ENCODE measurements at regions not wholly inside any gene's neighbourhood (a gene's known extent, or its start where the extent isn't known, plus 50 kb on each side); places are given as distances from the start of the nearest gene placed in this dataset.
"Not testable (repeated sequence)": the region's sequence is repeated elsewhere in the genome, so short reads cannot be mapped to it uniquely, and the experiment has no call there.

GRCh38 chr12:42017051-42017450 lies 127.6 kb downstream of the GXYLT1 start:
- no peaks in the 10 kb centered on the region for H3K79me1 ChIP-seq (replicated peaks; ENCODE audit: low read length, poor library complexity, severe bottlenecking)
- no peak overlapping the region for H2AFZ ChIP-seq (ENCODE audit: low read depth, low read length)
- H3K4ac ChIP-seq (ENCODE audit: low read depth in 1 of 2, low read length in 2 of 2): no peak overlapping the region
- no peak overlapping the region for H2BK12ac ChIP-seq (ENCODE audit: low read length in 2 of 2)
- no peak overlapping the region for H3K9ac ChIP-seq (ENCODE audit: low read length)
- no peak overlapping the region for H4K91ac ChIP-seq (ENCODE audit: low read length)
- H3K4me1 ChIP-seq (ENCODE audit: control insufficient read depth, insufficient read depth, low read depth, low read length): peaks cover 3% of the 10 kb centered on the region
- H3K27ac ChIP-seq (ENCODE audit: low read length, poor library complexity, severe bottlenecking): no peak overlapping the region
- DNase-seq: no peak
- WGBS: 92% methylated on average over 6 of the region's 6 CpGs
- no peak overlapping the region for H3K23ac ChIP-seq (ENCODE audit: low read length in 2 of 2)
- no peak overlapping the region for H2AK5ac ChIP-seq (ENCODE audit: low read length, severe bottlenecking)
- H4K8ac ChIP-seq (ENCODE audit: low read length): no peak overlapping the region
- H2BK15ac ChIP-seq (ENCODE audit: low read depth, poor library complexity, severe bottlenecking): no peak overlapping the region
- H3K14ac ChIP-seq (ENCODE audit: low read length in 2 of 2): no peak overlapping the region
- no peaks in the 10 kb centered on the region for H3K9me3 ChIP-seq (ENCODE audit: control insufficient read depth, low read length)
- H3K27me3 ChIP-seq (ENCODE audit: control insufficient read depth in 1 of 2, insufficient read depth in 1 of 2, low read length in 2 of 2): no peaks in the 10 kb centered on the region
- H3K4me3 ChIP-seq (ENCODE audit: insufficient read depth in 1 of 2, low read depth in 1 of 2, low read length in 2 of 2): no peak overlapping the region
- H3K36me3 ChIP-seq (ENCODE audit: control insufficient read depth in 1 of 2, insufficient read depth in 2 of 2, low read depth in 1 of 2, low read length in 2 of 2): no peaks in the 10 kb centered on the region
- H2BK120ac ChIP-seq (ENCODE audit: low read depth, low read length): no peak overlapping the region
- H3K18ac ChIP-seq (ENCODE audit: low read depth in 1 of 2, low read length in 2 of 2): no peak overlapping the region
- H3K4me2 ChIP-seq (ENCODE audit: low read length, poor library complexity, severe bottlenecking): no peak overlapping the region
- no peak overlapping the region for H2BK5ac ChIP-seq (ENCODE audit: low read depth, low read length, poor library complexity, severe bottlenecking)

- Histone ChIP-seq H3K23ac (ENCODE audit: low read length in 2 of 2) (no peak overlapping the region), H2BK120ac (ENCODE audit: low read depth, low read length) (no peak overlapping the region), H2BK5ac (ENCODE audit: low read depth, low read length, poor library complexity, severe bottlenecking) (peak overlapping the region; percentile 20), H3K9ac (ENCODE audit: low read length) (no peak overlapping the region), H3K4me2 (ENCODE audit: low read length, poor library complexity, severe bottlenecking) (no peak overlapping the region), H3K27ac (ENCODE audit: low read length, poor library complexity, severe bottlenecking) (no peak overlapping the region), H3K4me1 (ENCODE audit: control insufficient read depth, insufficient read depth, low read depth, low read length) (peaks cover 1% of the 10 kb centered on the region), H3K14ac (ENCODE audit: low read length in 2 of 2) (no peak overlapping the region), H3K4me3 (ENCODE audit: insufficient read depth in 1 of 2, low read depth in 1 of 2, low read length in 2 of 2) (no peak overlapping the region), H3K18ac (ENCODE audit: low read depth in 1 of 2, low read length in 2 of 2) (no peak overlapping the region), H2BK15ac (ENCODE audit: low read depth, poor library complexity, severe bottlenecking) (no peak overlapping the region), H2AFZ (ENCODE audit: low read depth, low read length) (no peak overlapping the region), H4K91ac (ENCODE audit: low read length) (no peak overlapping the region), H3K79me1 (replicated peaks; ENCODE audit: low read length, poor library complexity, severe bottlenecking) (no peaks in the 10 kb centered on the region), H3K4ac (ENCODE audit: low read depth in 1 of 2, low read length in 2 of 2) (no peak overlapping the region), H3K9me3 (ENCODE audit: control insufficient read depth, low read length) (no peaks in the 10 kb centered on the region), H4K8ac (ENCODE audit: low read length) (no peak overlapping the region), H3K27me3 (ENCODE audit: control insufficient read depth in 1 of 2, insufficient read depth in 1 of 2, low read length in 2 of 2) (no peaks in the 10 kb centered on the region), H2BK12ac (ENCODE audit: low read length in 2 of 2) (no peak overlapping the region), H2AK5ac (ENCODE audit: low read length, severe bottlenecking) (peak overlapping the region; percentile 86), H3K36me3 (ENCODE audit: control insufficient read depth in 1 of 2, insufficient read depth in 2 of 2, low read depth in 1 of 2, low read length in 2 of 2) (no peaks in the 10 kb centered on the region)
- DNase-seq: no peak
Measured at GRCh38 chr12:42015051-42015461, 129.6 kb downstream of the GXYLT1 start.

GRCh38 chr12:42012501-42012900 lies 132.2 kb downstream of the GXYLT1 start:
- WGBS: 75% methylated on average over 2 of the region's 2 CpGs

GRCh38 chr12:42010715-42011114 lies 134.0 kb downstream of the GXYLT1 start:
- Histone ChIP-seq H2BK120ac (ENCODE audit: low read depth, low read length) (no peak overlapping the region), H2BK15ac (ENCODE audit: low read depth, poor library complexity, severe bottlenecking) (no peak overlapping the region), H3K23ac (ENCODE audit: low read length in 2 of 2) (no peak overlapping the region), H3K4me3 (ENCODE audit: insufficient read depth in 1 of 2, low read depth in 1 of 2, low read length in 2 of 2) (no peak overlapping the region), H4K8ac (ENCODE audit: low read length) (no peak overlapping the region), H3K27me3 (ENCODE audit: control insufficient read depth in 1 of 2, insufficient read depth in 1 of 2, low read length in 2 of 2) (no peaks in the 10 kb centered on the region), H3K4ac (ENCODE audit: low read depth in 1 of 2, low read length in 2 of 2) (no peak overlapping the region), H3K4me2 (ENCODE audit: low read length, poor library complexity, severe bottlenecking) (no peak overlapping the region), H2AFZ (ENCODE audit: low read depth, low read length) (no peak overlapping the region), H3K9me3 (ENCODE audit: control insufficient read depth, low read length) (no peaks in the 10 kb centered on the region), H3K36me3 (ENCODE audit: control insufficient read depth in 1 of 2, insufficient read depth in 2 of 2, low read depth in 1 of 2, low read length in 2 of 2) (no peaks in the 10 kb centered on the region), H2BK12ac (ENCODE audit: low read length in 2 of 2) (no peak overlapping the region), H2AK5ac (ENCODE audit: low read length, severe bottlenecking) (peak overlapping the region; percentile 57), H3K9ac (ENCODE audit: low read length) (no peak overlapping the region), H3K14ac (ENCODE audit: low read length in 2 of 2) (no peak overlapping the region), H2BK5ac (ENCODE audit: low read depth, low read length, poor library complexity, severe bottlenecking) (no peak overlapping the region), H4K91ac (ENCODE audit: low read length) (no peak overlapping the region), H3K4me1 (ENCODE audit: control insufficient read depth, insufficient read depth, low read depth, low read length) (peaks cover 1% of the 10 kb centered on the region), H3K27ac (ENCODE audit: low read length, poor library complexity, severe bottlenecking) (no peak overlapping the region), H3K79me1 (replicated peaks; ENCODE audit: low read length, poor library complexity, severe bottlenecking) (no peaks in the 10 kb centered on the region), H3K18ac (ENCODE audit: low read depth in 1 of 2, low read length in 2 of 2) (no peak overlapping the region)
- DNase-seq: no peak
- 93% methylated on average over 3 of the region's 3 CpGs for WGBS

More at GRCh38 chr12:42012501-42012900, 132.2 kb downstream of the GXYLT1 start:
- not testable (repeated sequence) for H3K4me2 ChIP-seq (ENCODE audit: low read length, poor library complexity, severe bottlenecking); H3K23ac ChIP-seq (ENCODE audit: low read length in 2 of 2); H3K4me1 ChIP-seq (ENCODE audit: control insufficient read depth, insufficient read depth, low read depth, low read length); H3K14ac ChIP-seq (ENCODE audit: low read length in 2 of 2); H3K79me1 ChIP-seq (replicated peaks; ENCODE audit: low read length, poor library complexity, severe bottlenecking); H2AFZ ChIP-seq (ENCODE audit: low read depth, low read length); H4K91ac ChIP-seq (ENCODE audit: low read length); H3K9ac ChIP-seq (ENCODE audit: low read length); H2BK120ac ChIP-seq (ENCODE audit: low read depth, low read length); H2AK5ac ChIP-seq (ENCODE audit: low read length, severe bottlenecking); H3K18ac ChIP-seq (ENCODE audit: low read depth in 1 of 2, low read length in 2 of 2); H3K9me3 ChIP-seq (ENCODE audit: control insufficient read depth, low read length); H3K36me3 ChIP-seq (ENCODE audit: control insufficient read depth in 1 of 2, insufficient read depth in 2 of 2, low read depth in 1 of 2, low read length in 2 of 2); H2BK12ac ChIP-seq (ENCODE audit: low read length in 2 of 2); H3K4ac ChIP-seq (ENCODE audit: low read depth in 1 of 2, low read length in 2 of 2); H4K8ac ChIP-seq (ENCODE audit: low read length); H3K27me3 ChIP-seq (ENCODE audit: control insufficient read depth in 1 of 2, insufficient read depth in 1 of 2, low read length in 2 of 2); H2BK15ac ChIP-seq (ENCODE audit: low read depth, poor library complexity, severe bottlenecking); DNase-seq; H3K4me3 ChIP-seq (ENCODE audit: insufficient read depth in 1 of 2, low read depth in 1 of 2, low read length in 2 of 2)
- Histone ChIP-seq H3K27ac (ENCODE audit: low read length, poor library complexity, severe bottlenecking) (peak overlapping the region; percentile 90), H2BK5ac (ENCODE audit: low read depth, low read length, poor library complexity, severe bottlenecking) (peak overlapping the region; percentile 80)

All from mesenchymal stem cell (in vitro differentiated cells and primary cell).